GM12874 (cell line): ENCODE measurements at regions not wholly inside any gene's neighbourhood (a gene's known extent, or its start where the extent isn't known, plus 50 kb on each side); places are given as distances from the start of the nearest gene placed in this dataset.

ENCODE experiments used
- TF ChIP-seq, protein P1 (sequence below): IDR thresholded peaks from 2 replicates; pipeline ENCODE4 v1.5.1; 2011; ENCODE audit warnings: low read depth, mild to moderate bottlenecking, control low read depth, low read length, moderate library complexity; ENCODE audit not compliant: insufficient read depth

DNA sequence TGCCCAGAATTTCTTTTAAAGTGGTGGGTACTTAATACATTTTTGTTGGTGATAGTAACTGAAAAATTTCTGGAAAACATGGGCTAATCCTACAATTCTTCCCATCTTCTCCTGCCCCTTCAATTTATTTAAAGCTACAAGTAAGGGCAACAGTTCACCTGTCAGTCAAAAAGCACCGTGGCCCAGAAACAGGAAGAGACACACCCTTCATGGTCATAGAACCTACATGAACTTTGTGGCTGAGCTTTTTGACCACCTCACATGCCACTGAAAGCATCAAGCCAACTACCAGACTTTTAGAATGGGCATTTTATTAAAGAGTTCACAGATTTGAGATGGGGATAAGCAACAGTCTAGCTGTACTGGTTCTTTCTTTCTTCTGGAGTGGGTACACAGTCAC, 201.1 kb upstream of the CNR1 start:
- TF ChIP-seq, protein P1, sequence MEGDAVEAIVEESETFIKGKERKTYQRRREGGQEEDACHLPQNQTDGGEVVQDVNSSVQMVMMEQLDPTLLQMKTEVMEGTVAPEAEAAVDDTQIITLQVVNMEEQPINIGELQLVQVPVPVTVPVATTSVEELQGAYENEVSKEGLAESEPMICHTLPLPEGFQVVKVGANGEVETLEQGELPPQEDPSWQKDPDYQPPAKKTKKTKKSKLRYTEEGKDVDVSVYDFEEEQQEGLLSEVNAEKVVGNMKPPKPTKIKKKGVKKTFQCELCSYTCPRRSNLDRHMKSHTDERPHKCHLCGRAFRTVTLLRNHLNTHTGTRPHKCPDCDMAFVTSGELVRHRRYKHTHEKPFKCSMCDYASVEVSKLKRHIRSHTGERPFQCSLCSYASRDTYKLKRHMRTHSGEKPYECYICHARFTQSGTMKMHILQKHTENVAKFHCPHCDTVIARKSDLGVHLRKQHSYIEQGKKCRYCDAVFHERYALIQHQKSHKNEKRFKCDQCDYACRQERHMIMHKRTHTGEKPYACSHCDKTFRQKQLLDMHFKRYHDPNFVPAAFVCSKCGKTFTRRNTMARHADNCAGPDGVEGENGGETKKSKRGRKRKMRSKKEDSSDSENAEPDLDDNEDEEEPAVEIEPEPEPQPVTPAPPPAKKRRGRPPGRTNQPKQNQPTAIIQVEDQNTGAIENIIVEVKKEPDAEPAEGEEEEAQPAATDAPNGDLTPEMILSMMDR: no peak

GRCh38 chr6:88366672-88367071, 200.5 kb upstream of the CNR1 start:
- TF ChIP-seq, protein P1: no peak

DNA sequence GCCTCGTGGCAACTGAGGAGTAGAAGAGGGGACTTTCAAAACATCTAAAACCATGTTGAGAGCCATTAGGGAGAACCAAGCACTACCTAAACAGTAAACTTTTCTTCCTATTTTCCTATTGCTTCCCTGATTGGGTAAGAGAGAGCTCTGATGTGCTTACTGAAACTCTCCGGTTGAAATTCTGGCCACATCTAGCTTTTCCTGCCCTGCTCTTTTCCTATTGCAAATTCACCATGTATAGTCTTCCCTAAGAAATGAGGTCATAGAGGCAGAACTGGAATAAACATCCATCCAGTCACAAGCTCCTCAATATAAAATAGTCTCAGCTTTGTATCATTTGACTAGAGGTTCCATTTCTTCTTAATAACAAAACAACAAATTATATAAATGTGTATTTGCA, 199.5 kb upstream of the CNR1 start:
- TF ChIP-seq, protein P1: no peak

- TF ChIP-seq, protein P1: no peak
Observed at GRCh38 chr6:88365230-88365629, 199.1 kb upstream of the CNR1 start.

- TF ChIP-seq, protein P1: no peak
Observed at GRCh38 chr6:88361754-88362153, 195.6 kb upstream of the CNR1 start.

GRCh38 chr6:88361298-88361697, 195.2 kb upstream of the CNR1 start:
- TF ChIP-seq, protein P1: no peak

DNA sequence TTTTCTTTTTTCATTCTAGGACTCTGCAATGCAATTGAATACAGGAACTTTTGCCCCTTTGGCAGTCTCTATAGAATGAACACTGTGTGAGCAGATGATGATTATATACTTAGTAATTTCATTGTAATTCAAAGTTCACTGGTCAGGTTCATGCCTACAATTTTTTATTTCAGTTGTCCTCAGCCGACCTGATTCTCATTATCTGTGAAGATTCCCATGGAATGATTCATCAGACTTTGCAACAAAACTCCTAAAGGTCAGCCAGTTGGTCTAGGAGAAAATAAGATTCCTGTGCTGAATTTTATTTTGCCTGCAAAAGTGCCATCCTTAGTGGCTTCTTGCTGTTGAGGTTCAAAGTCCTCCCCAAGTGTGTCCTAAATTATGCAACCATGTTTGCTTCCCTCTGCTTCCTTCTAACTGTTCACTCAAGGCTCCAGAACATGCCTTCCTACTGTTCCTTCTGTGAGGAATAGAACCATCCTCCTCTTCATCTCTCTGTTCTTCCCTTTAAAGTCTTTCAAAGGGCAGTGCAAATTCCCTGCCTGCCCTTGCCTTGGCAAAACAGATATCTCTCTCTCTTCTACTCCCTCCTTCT, 194.2 kb upstream of the CNR1 start:
- TF ChIP-seq, protein P1: no peak
